T47D (cell line): ENCODE measurements at regions not wholly inside any gene's neighbourhood (a gene's known extent, or its start where the extent isn't known, plus 50 kb on each side); places are given as distances from the start of the nearest gene placed in this dataset.

Experiments used
- DNase-seq, 2 experiments: peaks; one replicate each; pipeline versions ENCODE4 v3.0.0 to v3.0.0-alpha.2; 2011 to 2012; ENCODE audit warnings: low read depth in 1 of 2, low spot score in 1 of 2
- JUND ChIP-seq: IDR thresholded peaks from 2 replicates; pipeline ENCODE4 v1.6.1; 2012; ENCODE audit warnings: low read depth
- in situ Hi-C: cut with HindIII; loops from 2 replicates; pipeline ENCODE4 v1.10.0; 2016; ENCODE audit warnings: low sequenced_read_pairs, low pct_unique_long_range_greater_than_20kb

DNA sequence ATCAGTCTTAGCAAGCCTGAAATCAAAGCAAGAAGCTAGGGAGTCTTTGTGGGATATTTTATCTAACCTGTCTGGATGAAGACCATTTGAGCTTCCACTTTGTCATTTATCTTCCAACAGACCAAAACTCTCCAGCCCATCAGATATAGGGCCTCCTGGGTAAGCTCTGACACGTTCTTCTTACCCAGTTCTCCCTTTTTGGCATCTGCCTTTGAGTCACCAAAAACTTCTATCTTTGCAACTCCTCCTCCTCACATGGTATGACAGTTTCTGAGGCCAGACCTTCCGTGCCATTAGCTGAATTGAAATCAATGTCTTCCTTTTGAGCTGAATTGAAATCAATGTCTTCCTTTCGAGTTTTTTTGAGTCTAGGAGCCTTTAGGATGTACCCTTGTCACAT is 156.6 kb upstream of the SPRY4 start:
- no peak for TF ChIP-seq JUND
- DNase-seq: no peak
- in situ Hi-C loops: no loop called here

DNA sequence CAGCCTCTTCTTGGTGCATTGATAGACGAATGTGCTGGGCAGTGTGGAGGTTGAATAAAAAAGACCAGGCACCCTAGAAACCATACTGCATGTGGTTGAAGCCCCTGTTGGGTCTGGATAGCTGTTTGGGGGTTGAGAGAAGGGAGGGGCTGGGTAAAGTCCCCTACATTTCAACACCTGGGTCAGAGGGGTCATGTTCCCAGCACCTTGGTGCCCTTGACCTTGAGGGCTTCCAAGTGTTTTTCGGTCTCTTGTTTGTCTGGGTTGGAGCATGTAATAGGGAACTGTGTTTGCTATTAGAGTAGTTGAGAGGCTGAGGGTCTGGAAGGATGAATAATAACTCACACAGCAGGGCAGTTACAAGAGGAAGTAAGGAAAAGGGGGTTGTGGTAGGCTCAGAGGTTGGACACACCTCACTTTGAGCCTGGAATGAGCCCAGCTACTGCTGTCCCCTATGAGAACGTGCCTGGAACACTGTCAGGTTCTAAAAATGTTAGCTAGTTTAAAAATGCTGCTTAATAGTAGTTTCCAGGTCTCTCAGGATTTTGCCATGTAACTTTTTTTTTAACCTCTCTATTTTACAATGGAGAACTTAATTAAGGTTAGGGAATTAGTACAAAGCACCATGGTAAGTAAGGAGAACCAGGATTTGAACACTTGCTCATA is 155.2 kb upstream of the SPRY4 start:
- in situ Hi-C loops: no loop called here
- TF ChIP-seq JUND: no peak
- DNase-seq: no peak

DNA sequence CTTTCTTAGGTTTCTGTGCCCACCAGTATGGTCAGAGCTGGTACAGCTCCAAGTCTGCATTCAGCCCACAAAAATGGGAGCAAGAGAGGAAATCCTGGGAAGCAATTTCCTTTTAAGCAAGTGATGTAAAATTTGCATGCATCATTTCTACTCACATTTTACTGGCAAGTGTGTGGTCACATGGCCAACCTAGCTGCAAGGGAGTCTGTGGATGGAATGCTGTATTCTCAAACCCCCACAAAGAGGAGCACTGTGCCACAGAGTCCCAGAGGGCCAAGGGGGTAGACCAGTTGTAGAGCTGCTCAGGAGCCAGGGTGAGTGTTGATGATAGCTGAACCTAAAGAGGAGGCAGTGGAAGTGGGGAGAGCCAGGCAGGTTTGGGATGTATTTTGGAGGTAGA is 154.3 kb upstream of the SPRY4 start:
- DNase-seq: no peak
- TF ChIP-seq JUND: no peak
- in situ Hi-C loops: no loop called here

DNA sequence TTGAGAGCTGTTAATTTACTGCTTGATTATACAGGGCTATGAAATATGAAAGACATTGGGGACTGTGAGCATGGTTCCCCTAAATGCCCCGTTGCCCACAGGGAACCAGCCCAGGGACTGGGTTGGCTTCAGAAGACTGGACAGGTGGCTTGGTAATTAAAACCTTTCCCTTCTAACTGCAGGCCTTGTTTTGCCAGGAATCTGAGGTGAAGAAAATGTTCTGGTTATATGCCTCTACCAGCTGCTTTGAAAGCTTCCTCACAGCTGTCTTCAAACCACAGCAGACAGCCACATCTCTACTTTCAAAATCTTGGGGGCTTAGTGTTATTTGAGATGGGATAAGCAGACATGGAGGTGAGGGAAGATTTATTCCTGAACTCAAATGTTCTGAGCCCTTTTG is 153.3 kb upstream of the SPRY4 start:
- no peak for TF ChIP-seq JUND
- in situ Hi-C loops: no loop called here
- DNase-seq: no peak

DNA sequence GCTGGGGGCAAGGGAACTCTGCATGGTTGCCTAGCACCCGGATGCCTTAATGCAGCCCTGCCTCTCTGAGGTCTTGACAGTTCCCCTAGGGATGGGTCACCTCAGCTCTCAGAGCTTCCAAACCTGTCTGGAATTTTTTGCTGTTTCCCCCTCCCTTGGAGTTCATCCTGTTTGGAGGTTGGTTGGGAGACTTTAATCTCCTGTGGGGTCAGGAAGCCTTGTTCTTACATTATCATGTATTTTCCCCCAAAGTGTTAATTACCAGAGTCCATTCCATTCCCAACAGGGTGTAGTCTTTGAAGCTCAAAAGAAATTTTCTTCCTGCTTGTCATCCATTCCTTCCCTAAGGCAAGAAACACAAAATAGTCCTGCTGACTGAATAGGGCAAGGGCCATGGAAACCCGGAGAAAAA is 150.3 kb upstream of the SPRY4 start:
- in situ Hi-C loops: no loop called here
- no peak for TF ChIP-seq JUND
- no peak for DNase-seq

DNA sequence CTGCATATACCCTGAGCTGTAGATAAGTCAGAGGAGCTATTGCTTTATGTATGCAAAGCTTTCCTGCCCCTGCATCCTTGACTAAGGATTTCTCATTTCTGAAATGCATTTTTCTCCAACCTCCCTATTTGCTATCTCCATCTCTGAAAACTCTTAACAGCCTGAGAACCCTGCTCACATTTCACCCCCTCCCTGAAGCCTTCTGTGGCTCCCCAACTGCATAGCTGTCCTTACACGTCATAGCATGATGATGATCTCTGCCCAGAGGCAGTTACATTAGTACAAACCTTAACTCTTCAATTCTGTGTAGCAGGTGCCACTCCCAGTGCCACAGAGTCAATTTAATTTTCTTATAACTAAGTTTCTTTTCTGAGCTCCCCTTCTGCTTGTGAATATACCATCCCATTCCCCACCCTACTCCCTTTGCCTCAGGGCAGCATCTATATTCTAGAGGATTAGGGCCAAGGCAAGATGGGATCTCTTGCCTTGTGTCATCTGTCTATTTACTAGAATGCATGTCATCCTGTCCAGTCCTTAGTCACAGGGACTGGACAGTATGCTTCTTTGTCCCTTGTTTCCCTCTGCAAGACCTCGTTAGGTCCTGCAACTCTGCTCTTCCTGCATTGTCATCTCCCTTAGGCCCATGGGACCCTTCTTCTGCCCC is 149.7 kb upstream of the SPRY4 start:
- peak; percentile 15 to 43 for DNase-seq
- peak; percentile 46; the same call in 1 of the 2 replicates for TF ChIP-seq JUND
- in situ Hi-C loops: no loop called here

DNA sequence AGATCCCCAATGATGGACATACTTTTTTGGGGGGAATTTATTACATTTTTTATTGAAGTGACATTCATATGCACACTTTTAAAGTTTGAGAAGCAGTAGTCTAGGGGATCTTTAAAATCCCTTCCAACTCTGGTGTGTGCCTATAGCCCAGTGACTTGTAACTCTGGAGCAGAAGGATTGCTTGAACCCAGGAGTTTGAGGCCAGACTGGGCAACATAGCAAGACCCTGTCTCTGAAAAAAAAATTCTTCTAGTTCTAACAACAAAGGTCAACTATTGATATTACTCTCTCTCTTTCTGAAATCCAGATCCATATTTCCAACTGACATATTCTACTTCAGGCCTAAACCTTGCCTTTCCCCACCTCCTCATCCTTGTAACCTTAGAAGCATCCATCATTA is 148.2 kb upstream of the SPRY4 start:
- DNase-seq: no peak
- TF ChIP-seq JUND: no peak
- in situ Hi-C loops: no loop called here

DNA sequence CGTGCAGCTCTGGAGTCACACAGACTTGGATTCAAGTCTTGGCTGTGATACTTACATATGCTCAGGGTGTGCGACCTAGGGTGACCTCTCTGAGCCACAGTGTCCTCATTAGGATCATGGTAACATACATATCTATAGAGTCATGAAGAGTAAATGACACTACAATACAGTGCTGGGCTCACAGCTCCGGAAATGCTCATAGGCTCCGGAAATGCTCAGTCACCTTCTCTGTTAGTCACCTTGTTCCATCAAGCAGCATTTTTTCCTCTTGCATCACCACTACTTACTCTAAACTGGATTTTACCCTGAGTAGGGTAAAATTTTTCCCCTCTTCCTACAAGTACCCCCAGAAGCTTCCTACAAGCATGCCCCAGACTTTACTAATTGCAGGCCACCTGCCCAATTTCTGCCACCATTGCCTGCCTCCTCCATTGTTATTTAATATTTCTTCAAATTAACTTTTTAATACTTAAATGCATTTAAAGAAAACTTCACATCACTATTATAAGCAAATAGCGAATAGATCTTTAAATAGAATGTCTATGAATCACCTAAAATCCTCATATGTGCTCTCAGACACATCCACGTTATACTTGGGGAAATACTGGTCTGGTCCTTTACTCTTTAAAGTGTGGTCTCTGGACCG is 147.6 kb upstream of the SPRY4 start:
- no peak for DNase-seq
- in situ Hi-C loops: no loop called here
- TF ChIP-seq JUND: no peak

DNA sequence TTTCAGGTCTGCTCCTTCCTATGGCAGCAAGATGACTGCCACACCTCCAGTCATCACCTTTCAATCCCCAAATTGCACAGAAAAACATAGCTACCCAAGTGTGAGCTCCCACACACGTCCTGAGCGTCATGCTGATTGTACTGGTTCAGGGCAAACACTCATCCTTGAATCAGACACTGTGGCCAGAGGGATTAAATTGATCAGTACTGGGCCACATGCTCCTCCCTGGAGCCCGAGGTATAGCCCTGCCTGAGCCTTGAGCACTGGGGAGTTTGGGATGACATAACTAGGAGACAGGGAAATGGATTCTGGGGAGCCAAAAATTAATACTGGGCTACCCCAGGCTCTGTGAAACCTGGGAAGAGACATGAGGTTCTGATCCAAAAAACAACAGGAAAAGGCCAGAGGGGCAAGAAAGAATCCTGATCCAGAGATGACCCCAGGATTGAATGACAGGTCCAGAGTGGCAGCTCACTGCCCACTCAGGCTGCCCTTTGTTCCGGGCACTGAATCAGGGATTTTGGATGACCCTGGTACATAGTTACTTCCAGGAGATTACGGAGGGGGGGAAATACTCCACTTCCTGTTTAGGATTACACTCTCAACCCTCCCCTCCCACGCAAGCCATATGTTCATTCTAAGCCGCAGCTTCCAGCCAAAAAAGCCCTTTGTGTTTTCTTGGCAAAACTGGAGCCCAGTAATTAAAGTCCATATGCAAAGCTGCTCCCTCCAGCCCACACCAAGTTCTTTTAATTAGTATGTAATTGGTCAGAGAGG is 141.6 kb upstream of the SPRY4 start:
- TF ChIP-seq JUND: no peak
- in situ Hi-C loops: no loop called here
- DNase-seq: no peak

DNA sequence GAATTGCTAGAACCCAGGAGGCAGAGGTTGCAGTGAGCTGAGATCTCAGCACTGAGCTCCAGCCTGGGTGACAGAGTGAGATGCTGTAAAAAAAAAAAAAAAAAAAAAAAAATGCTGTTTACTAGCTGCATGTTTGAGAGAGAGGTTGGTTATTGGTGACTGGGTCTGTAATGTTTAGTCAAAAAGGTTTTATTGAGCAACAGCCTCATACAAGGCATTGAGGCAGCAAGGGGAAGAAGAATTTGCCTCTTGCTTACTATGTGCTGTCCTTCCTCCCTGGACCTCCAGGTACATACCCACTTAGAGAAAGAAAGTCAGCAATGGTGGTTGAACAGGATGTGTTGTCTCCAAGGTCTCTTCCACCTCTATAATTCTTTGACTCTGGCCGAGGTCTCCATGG is 140.7 kb upstream of the SPRY4 start:
- in situ Hi-C loops: no loop called here
- TF ChIP-seq JUND: no peak
- no peak for DNase-seq

DNA sequence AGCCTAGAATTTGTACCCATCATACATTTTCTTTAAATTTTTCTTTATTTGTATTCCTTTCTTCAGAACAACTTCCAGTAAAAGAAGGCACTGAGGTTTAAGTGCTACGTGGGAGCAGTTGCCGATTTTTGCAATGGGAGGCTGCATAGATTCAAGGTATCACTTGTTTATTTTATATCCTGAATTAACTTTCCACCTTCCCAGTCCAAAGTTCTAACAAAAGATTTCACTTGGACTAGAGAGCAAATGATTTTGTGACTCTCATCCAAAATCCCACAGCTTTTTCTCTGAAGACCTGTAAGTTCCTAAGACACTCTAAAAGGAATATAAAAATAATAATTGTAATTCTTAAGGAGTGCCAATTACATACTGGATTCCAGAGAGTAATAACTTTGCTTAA is 139.1 kb upstream of the SPRY4 start:
- no peak for TF ChIP-seq JUND
- no peak for DNase-seq
- in situ Hi-C loops: no loop called here

DNA sequence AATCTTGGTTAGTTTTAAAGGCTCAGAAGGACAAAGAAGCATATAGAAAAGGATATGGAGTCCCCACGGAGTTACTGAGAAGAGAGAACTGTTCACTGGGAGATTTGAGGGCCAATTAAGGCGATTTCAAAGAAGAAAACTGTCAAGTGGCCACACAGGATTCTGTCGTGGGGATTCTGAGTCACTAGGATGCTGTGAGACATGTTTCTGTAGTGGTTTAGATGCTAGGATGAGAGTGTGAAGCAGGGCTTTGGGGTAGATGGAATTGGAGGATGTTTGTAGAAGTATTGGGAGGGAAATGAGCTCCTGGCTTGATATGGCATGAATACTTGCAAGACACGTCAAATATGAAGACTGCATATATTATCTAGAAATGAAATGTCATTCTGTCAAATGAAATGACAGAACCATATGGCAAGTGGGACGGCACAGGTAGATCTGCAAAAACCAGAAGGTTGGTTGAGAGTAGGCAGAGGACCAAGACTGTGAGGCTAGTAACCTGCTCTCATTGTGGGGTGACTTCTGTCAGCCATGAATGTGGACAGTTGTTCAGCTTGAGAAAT is 136.3 kb upstream of the SPRY4 start:
- no peak for DNase-seq
- no peak for TF ChIP-seq JUND
- in situ Hi-C loops: no loop called here
